ENCODE measurements at regions not wholly inside any gene's neighbourhood (a gene's known extent, or its start where the extent isn't known, plus 50 kb on each side); places are given as distances from the start of the nearest gene placed in this dataset.

GRCh38 chr2:53567073-53567472, 200.5 kb upstream of the CHAC2 start:
- no peak overlapping the region for H3K4me3 ChIP-seq (ENCODE audit: low read depth, low read length)
- in situ Hi-C loops (cut with HindIII; ENCODE audit: low sequenced_read_pairs): no loop called here
- TF ChIP-seq, protein P1, sequence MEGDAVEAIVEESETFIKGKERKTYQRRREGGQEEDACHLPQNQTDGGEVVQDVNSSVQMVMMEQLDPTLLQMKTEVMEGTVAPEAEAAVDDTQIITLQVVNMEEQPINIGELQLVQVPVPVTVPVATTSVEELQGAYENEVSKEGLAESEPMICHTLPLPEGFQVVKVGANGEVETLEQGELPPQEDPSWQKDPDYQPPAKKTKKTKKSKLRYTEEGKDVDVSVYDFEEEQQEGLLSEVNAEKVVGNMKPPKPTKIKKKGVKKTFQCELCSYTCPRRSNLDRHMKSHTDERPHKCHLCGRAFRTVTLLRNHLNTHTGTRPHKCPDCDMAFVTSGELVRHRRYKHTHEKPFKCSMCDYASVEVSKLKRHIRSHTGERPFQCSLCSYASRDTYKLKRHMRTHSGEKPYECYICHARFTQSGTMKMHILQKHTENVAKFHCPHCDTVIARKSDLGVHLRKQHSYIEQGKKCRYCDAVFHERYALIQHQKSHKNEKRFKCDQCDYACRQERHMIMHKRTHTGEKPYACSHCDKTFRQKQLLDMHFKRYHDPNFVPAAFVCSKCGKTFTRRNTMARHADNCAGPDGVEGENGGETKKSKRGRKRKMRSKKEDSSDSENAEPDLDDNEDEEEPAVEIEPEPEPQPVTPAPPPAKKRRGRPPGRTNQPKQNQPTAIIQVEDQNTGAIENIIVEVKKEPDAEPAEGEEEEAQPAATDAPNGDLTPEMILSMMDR (IDR thresholded peaks at IDR 0.05; ENCODE audit: low read depth, low read length): no peak
- DNase-seq (ENCODE audit: low read depth, low spot score): no peak

DNA sequence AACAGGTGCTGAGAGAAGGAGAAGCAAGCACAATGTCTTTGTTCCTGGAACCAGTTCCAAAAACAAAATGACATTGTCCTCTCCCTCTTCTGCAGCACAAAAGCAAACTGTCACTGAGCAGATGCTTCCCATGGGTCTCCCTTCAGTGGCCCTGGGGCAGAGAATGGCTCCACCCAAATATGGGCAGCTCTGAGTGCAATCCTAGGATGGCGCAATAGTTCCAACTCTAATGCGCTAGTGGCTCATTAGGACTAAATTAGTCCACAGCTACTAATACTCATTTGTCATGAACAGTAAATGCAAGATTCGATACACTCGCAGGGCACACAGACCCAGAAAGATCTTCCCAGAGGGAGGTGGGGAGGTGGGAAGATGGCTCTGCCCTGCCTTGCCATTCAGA, 205.2 kb upstream of the CHAC2 start:
- DNase-seq (ENCODE audit: low read depth, low spot score): no peak
- no peak overlapping the region for H3K4me3 ChIP-seq (ENCODE audit: low read depth, low read length)
- TF ChIP-seq, protein P1 (IDR thresholded peaks at IDR 0.05; ENCODE audit: low read depth, low read length): no peak
- in situ Hi-C loops (cut with HindIII; ENCODE audit: low sequenced_read_pairs): no loop called here

DNA sequence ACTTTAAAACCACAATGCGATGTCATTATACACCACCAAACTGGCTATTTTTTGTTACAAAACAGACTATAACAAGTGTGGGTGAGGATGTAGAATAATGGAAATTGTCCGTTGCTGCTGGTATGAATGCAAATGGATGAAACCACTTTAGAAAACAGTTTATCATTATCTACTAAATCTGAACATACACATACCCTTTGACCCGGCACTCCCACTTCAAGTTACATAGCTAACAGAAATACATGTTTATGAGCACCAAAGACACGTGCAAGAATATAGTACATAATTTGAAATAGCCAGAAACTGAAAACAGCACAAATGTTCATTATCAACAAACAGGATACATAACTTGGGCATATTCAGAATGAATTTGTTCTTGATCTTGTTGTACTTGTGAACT, 206.4 kb upstream of the CHAC2 start:
- H3K4me3 ChIP-seq (ENCODE audit: low read depth, low read length): no peak overlapping the region
- TF ChIP-seq, protein P1 (IDR thresholded peaks at IDR 0.05; ENCODE audit: low read depth, low read length): no peak
- no peak for DNase-seq (ENCODE audit: low read depth, low spot score)
- in situ Hi-C loops (cut with HindIII; ENCODE audit: low sequenced_read_pairs): no loop called here

GRCh38 chr2:53559302-53559966, 208.2 kb upstream of the CHAC2 start:
- H3K4me3 ChIP-seq (ENCODE audit: low read depth, low read length): no peak overlapping the region
- DNase-seq (ENCODE audit: low read depth, low spot score): no peak
- in situ Hi-C loops (cut with HindIII; ENCODE audit: low sequenced_read_pairs): no loop called here
- TF ChIP-seq, protein P1 (IDR thresholded peaks at IDR 0.05; ENCODE audit: low read depth, low read length): no peak

- TF ChIP-seq, protein P1 (IDR thresholded peaks at IDR 0.05; ENCODE audit: low read depth, low read length): no peak
- DNase-seq (ENCODE audit: low read depth, low spot score): no peak
- no peak overlapping the region for H3K4me3 ChIP-seq (ENCODE audit: low read depth, low read length)
- in situ Hi-C loops (cut with HindIII; ENCODE audit: low sequenced_read_pairs): no loop called here
Measured at GRCh38 chr2:53558867-53559266, 208.7 kb upstream of the CHAC2 start.

DNA sequence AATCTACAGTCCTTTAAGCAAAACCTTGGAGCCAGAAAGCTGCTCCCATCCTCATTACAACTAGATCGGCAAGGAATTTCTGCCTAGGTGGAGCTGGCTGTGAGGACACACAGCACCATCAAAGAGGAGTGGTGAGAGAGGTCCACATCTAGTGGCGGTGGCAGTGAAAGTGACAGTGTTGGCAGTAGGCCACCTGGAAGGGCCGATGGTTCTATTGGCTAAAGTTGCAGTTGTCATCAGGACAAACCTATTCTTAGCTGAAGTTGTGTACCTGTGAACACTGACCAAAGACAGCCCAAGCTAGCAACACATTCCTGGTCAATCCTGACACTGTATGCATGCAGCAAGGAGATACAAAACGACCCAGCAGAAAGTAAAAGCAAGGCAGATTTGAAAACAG, 218.1 kb upstream of the CHAC2 start:
- TF ChIP-seq, protein P1 (IDR thresholded peaks at IDR 0.05; ENCODE audit: low read depth, low read length): no peak
- in situ Hi-C loops (cut with HindIII; ENCODE audit: low sequenced_read_pairs): no loop called here
- DNase-seq (ENCODE audit: low read depth, low spot score): no peak
- H3K4me3 ChIP-seq (ENCODE audit: low read depth, low read length): no peak overlapping the region
